ENCODE measurements at regions not wholly inside any gene's neighbourhood (a gene's known extent, or its start where the extent isn't known, plus 50 kb on each side); places are given as distances from the start of the nearest gene placed in this dataset.
"Not testable (repeated sequence)": the region's sequence is repeated elsewhere in the genome, so short reads cannot be mapped to it uniquely, and the experiment has no call there.

- no peak for DNase-seq (ENCODE audit: low read depth in 3 of 3)
Observed at GRCh38 chr2:128611421-128612320, 293.0 kb upstream of the HS6ST1 start.

- no peak for DNase-seq (ENCODE audit: low read depth in 3 of 3)
Observed at GRCh38 chr2:128612628-128613027, 294.0 kb upstream of the HS6ST1 start.

GRCh38 chr2:128613351-128613750 is 294.7 kb upstream of the HS6ST1 start:
- DNase-seq (ENCODE audit: low read depth in 3 of 3) = no peak

- DNase-seq (ENCODE audit: low read depth in 3 of 3) = no peak
Observed at GRCh38 chr2:128613876-128614275, 295.2 kb upstream of the HS6ST1 start.

- not testable (repeated sequence) for DNase-seq (ENCODE audit: low read depth in 3 of 3)
Observed at GRCh38 chr2:128614907-128615306, 296.2 kb upstream of the HS6ST1 start.

- no peak for DNase-seq (ENCODE audit: low read depth in 3 of 3)
Observed at GRCh38 chr2:128615571-128615970, 296.9 kb upstream of the HS6ST1 start.

GRCh38 chr2:128617029-128617590 is 298.4 kb upstream of the HS6ST1 start:
- no peak for DNase-seq (ENCODE audit: low read depth in 3 of 3)

- no peak for DNase-seq (ENCODE audit: low read depth in 3 of 3)
Observed at GRCh38 chr2:128617661-128618060, 299.0 kb upstream of the HS6ST1 start.

GRCh38 chr2:128618642-128619041 is 300.0 kb upstream of the HS6ST1 start:
- DNase-seq (ENCODE audit: low read depth in 3 of 3) = no peak

GRCh38 chr2:128619471-128620325 is 301.0 kb upstream of the HS6ST1 start:
- DNase-seq (ENCODE audit: low read depth in 3 of 3) = no peak

- no peak for DNase-seq (ENCODE audit: low read depth in 3 of 3)
Observed at GRCh38 chr2:128621074-128621473, 302.4 kb upstream of the HS6ST1 start.

GRCh38 chr2:128622371-128622770 is 303.7 kb upstream of the HS6ST1 start:
- no peak for DNase-seq (ENCODE audit: low read depth in 3 of 3)

- no peak for DNase-seq (ENCODE audit: low read depth in 3 of 3)
Observed at GRCh38 chr2:128622955-128623620, 304.4 kb upstream of the HS6ST1 start.

GRCh38 chr2:128623776-128624761 is 305.4 kb upstream of the HS6ST1 start:
- DNase-seq (ENCODE audit: low read depth in 3 of 3) = peak in 1 of 3 experiments; percentile 6

- DNase-seq (ENCODE audit: low read depth in 3 of 3) = no peak
Observed at GRCh38 chr2:128624956-128625355, 306.3 kb upstream of the HS6ST1 start.

GRCh38 chr2:128625421-128625820 is 306.8 kb upstream of the HS6ST1 start:
- DNase-seq (ENCODE audit: low read depth in 3 of 3) = no peak

- no peak for DNase-seq (ENCODE audit: low read depth in 3 of 3)
Observed at GRCh38 chr2:128625963-128626759, 307.5 kb upstream of the HS6ST1 start.

- no peak for DNase-seq (ENCODE audit: low read depth in 3 of 3)
Observed at GRCh38 chr2:128626760-128627511, 308.3 kb upstream of the HS6ST1 start.

GRCh38 chr2:128628206-128628605 is 309.5 kb upstream of the HS6ST1 start:
- DNase-seq (ENCODE audit: low read depth in 3 of 3) = no peak
